Keratinocyte (primary cell): ENCODE measurements at regions not wholly inside any gene's neighbourhood (a gene's known extent, or its start where the extent isn't known, plus 50 kb on each side); places are given as distances from the start of the nearest gene placed in this dataset.

Source experiments
- EZH2 ChIP-seq: IDR thresholded peaks from one replicate; pipeline ENCODE4 v1.6.1; 2012; ENCODE audit warnings: inconsistent platforms, mild to moderate bottlenecking, low read length, moderate library complexity
- TF ChIP-seq, protein P1 (sequence below), 3 experiments: IDR thresholded peaks in 1 of 3; conservative IDR thresholded peaks in 1 of 3; optimal IDR thresholded peaks in 1 of 3; 2 replicates in 2 of 3; 3 replicates in 1 of 3; pipeline versions ENCODE3 to v1.5.1; 2011; ENCODE audit warnings: low read length in 3 of 3, mild to moderate bottlenecking in 3 of 3, moderate library complexity in 2 of 3, control low read depth in 1 of 3, inconsistent platforms in 1 of 3; ENCODE audit not compliant: insufficient read depth in 2 of 3; ENCODE audit errors: extremely low read depth in 1 of 3

DNA sequence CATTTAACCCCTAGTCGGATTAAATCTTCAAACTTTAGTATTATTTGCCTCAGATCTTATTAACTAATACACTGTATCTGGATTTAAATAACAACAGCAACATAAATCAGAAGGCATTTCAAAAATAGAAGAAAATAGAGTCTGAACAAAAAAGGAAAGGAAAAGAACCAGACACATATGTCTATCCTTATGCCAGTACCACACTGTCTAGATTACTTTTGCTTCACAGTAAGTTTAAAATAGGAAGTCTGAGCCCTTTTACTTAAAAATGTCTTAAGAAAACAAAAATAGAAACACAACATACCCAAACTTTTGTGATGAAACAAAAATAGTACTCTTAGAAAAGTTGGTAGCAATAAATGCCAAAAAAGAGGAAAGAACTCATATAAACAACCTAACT lies 1615.8 kb downstream of the SI start:
- TF ChIP-seq, protein P1, sequence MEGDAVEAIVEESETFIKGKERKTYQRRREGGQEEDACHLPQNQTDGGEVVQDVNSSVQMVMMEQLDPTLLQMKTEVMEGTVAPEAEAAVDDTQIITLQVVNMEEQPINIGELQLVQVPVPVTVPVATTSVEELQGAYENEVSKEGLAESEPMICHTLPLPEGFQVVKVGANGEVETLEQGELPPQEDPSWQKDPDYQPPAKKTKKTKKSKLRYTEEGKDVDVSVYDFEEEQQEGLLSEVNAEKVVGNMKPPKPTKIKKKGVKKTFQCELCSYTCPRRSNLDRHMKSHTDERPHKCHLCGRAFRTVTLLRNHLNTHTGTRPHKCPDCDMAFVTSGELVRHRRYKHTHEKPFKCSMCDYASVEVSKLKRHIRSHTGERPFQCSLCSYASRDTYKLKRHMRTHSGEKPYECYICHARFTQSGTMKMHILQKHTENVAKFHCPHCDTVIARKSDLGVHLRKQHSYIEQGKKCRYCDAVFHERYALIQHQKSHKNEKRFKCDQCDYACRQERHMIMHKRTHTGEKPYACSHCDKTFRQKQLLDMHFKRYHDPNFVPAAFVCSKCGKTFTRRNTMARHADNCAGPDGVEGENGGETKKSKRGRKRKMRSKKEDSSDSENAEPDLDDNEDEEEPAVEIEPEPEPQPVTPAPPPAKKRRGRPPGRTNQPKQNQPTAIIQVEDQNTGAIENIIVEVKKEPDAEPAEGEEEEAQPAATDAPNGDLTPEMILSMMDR (optimal IDR thresholded peaks at IDR 0.05 in 1 of 3, IDR thresholded peaks at IDR 0.05 in 1 of 3, conservative IDR thresholded peaks at IDR 0.05 in 1 of 3; ENCODE audit: extremely low read depth in 1 of 3, insufficient read depth in 2 of 3, low read length in 3 of 3), result no peak
- TF ChIP-seq EZH2, result no peak
